ENCODE measurements at regions not wholly inside any gene's neighbourhood (a gene's known extent, or its start where the extent isn't known, plus 50 kb on each side); places are given as distances from the start of the nearest gene placed in this dataset.

DNA sequence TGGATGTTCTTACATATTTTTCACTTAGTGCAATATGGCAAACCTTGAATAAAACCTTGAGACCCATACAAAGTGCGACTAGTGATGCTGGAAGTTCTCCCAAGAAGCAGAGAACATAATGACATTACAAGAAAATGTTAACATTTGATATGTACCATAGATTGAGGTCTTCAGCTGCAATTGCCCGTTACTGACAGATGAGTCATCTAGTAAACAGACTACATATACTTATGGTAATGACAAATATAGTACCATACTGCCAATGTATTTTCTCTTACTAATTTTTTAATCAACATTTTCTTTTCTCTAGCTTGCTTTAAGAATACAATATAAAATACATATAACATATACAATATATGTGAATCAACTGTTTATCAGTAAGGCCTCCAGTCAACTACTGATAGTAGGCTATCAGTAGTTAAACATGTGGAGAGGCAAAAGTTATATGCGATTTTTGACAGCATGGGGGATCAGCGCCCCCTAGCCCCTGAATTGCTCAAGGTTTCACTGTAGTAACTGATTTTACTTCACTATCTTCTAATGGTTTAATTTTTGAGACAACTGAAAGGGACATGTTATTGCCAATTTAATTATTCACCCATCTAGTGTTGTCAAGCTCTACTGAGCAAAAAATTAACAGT lies 166.7 kb upstream of the ADGRB3 start:
- CTCF ChIA-PET = no interaction called here
- no peak overlapping the region for H3K27ac ChIP-seq (ENCODE audit: insufficient read depth, low read depth, low read length)
- no TSS peak for BruUV-seq (replicated peaks)
- no peak for FAIRE-seq
- no peak overlapping the region for H2AFZ ChIP-seq (ENCODE audit: low read depth, low read length)
- no peak overlapping the region for H3K9ac ChIP-seq (replicated peaks; ENCODE audit: extremely low read depth, insufficient read depth, low read length)
- intact Hi-C loops (cut with micrococcal nuclease) (no loop called here), dilution Hi-C loops (cut with MboI; ENCODE audit: extremely low pct_ligation_motif_present, low sequenced_read_pairs) (no loop called here)
- TF ChIP-seq, protein P1, sequence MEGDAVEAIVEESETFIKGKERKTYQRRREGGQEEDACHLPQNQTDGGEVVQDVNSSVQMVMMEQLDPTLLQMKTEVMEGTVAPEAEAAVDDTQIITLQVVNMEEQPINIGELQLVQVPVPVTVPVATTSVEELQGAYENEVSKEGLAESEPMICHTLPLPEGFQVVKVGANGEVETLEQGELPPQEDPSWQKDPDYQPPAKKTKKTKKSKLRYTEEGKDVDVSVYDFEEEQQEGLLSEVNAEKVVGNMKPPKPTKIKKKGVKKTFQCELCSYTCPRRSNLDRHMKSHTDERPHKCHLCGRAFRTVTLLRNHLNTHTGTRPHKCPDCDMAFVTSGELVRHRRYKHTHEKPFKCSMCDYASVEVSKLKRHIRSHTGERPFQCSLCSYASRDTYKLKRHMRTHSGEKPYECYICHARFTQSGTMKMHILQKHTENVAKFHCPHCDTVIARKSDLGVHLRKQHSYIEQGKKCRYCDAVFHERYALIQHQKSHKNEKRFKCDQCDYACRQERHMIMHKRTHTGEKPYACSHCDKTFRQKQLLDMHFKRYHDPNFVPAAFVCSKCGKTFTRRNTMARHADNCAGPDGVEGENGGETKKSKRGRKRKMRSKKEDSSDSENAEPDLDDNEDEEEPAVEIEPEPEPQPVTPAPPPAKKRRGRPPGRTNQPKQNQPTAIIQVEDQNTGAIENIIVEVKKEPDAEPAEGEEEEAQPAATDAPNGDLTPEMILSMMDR (IDR thresholded peaks at IDR 0.05; ENCODE audit: extremely low read depth in 1 of 2, insufficient read depth in 1 of 2, low read depth in 1 of 2, low read length in 2 of 2) = no peak
- TF ChIP-seq GATA2 (IDR thresholded peaks at IDR 0.05; ENCODE audit: insufficient read depth, insufficient read length, low read depth, low read length) (no peak), POLR2AphosphoS5 (IDR thresholded peaks at IDR 0.05; ENCODE audit: insufficient read depth, low read depth, low read length) (no peak), JUN (IDR thresholded peaks at IDR 0.05; ENCODE audit: borderline replicate concordance, insufficient read depth, insufficient read length, low read depth) (no peak), MYC (IDR thresholded peaks at IDR 0.05; ENCODE audit: low read depth, low read length) (no peak), FOS (IDR thresholded peaks at IDR 0.05; ENCODE audit: borderline replicate concordance, insufficient read depth, low read length) (no peak), POLR2A (IDR thresholded peaks at IDR 0.05; ENCODE audit: low read depth, low read length) (no peak), EZH2 (IDR thresholded peaks at IDR 0.05; ENCODE audit: borderline replicate concordance, low read depth, low read length, severe bottlenecking) (no peak)
- TF ChIP-seq, protein P2, sequence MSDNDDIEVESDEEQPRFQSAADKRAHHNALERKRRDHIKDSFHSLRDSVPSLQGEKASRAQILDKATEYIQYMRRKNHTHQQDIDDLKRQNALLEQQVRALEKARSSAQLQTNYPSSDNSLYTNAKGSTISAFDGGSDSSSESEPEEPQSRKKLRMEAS (IDR thresholded peaks at IDR 0.05; ENCODE audit: insufficient read depth, insufficient read length) = no peak
- no peaks in the 10 kb centered on the region for H3K9me1 ChIP-seq (replicated peaks; ENCODE audit: control insufficient read depth, extremely low read depth, insufficient read depth, low read length)
- no peak overlapping the region for H3K4me3 ChIP-seq (replicated peaks in 1 of 3; ENCODE audit: insufficient read depth in 1 of 3, low read depth in 1 of 3, low read length in 3 of 3)
- no peaks in the 10 kb centered on the region for H3K9me3 ChIP-seq (replicated peaks; ENCODE audit: control insufficient read depth, insufficient read depth, low read length)
- POLR2A ChIA-PET = no interaction called here
- no peaks in the 10 kb centered on the region for H3K36me3 ChIP-seq (ENCODE audit: control insufficient read depth in 2 of 2, extremely low read depth in 1 of 2, insufficient read depth in 2 of 2, low read length in 2 of 2)
- H3K79me2 ChIP-seq (ENCODE audit: control insufficient read depth, insufficient read depth, low read length) = no peaks in the 10 kb centered on the region
- no peaks in the 10 kb centered on the region for H4K20me1 ChIP-seq (replicated peaks; ENCODE audit: control insufficient read depth, extremely low read depth, insufficient read depth, low read length)
- no peak for DNase-seq (ENCODE audit: low read depth, low spot score)
- H3K4me2 ChIP-seq (ENCODE audit: insufficient read depth, low read length) = no peak overlapping the region
- no peaks in the 10 kb centered on the region for H3K27me3 ChIP-seq (ENCODE audit: control insufficient read depth in 2 of 2, insufficient read depth in 2 of 2, low read length in 2 of 2)
- no peaks in the 10 kb centered on the region for H3K4me1 ChIP-seq (ENCODE audit: control insufficient read depth, extremely low read depth, insufficient read depth, low read length)

Data from endothelial cell of umbilical vein (primary cell).